CD4-positive, alpha-beta memory T cell (primary cell): ENCODE measurements at regions not wholly inside any gene's neighbourhood (a gene's known extent, or its start where the extent isn't known, plus 50 kb on each side); places are given as distances from the start of the nearest gene placed in this dataset.

Experiments
- CTCF ChIA-PET: fragments of 350-600 bp; sonication (Branson Sonifier 250); formaldehyde crosslinking; loops from one replicate; lab custom pipeline; 2021; ENCODE audit warnings: inconsistent platforms; ENCODE audit not compliant: partially characterized antibody; lab: Charles Lee
- POLR2A ChIA-PET: fragments of 350-600 bp; sonication (Branson Sonifier 250); formaldehyde crosslinking; loops from one replicate; lab custom pipeline; 2021; ENCODE audit not compliant: partially characterized antibody; lab: Charles Lee
- DNase-seq, 5 donors: peaks; one replicate each; pipeline versions ENCODE4 v3.0.0 to v3.0.0-alpha.2; 2020 to 2022; ENCODE audit warnings: mixed read lengths in 1 of 5
- H3K27ac ChIP-seq: one replicate; pipeline ENCODE4 v1.7.0; 2013; ENCODE audit warnings: low read depth, low read length
- H3K27me3 ChIP-seq: 2 replicates; pipeline ENCODE4 v1.7.0; 2013; ENCODE audit warnings: mild to moderate bottlenecking, low read length, moderate library complexity; ENCODE audit not compliant: insufficient read depth
- H3K36me3 ChIP-seq: 2 replicates; pipeline ENCODE4 v1.7.0; 2013; ENCODE audit warnings: mild to moderate bottlenecking, low read length, moderate library complexity; ENCODE audit not compliant: insufficient read depth
- H3K4me1 ChIP-seq: 2 replicates; pipeline ENCODE4 v1.7.0; 2013; ENCODE audit warnings: mild to moderate bottlenecking, low read length, moderate library complexity; ENCODE audit not compliant: insufficient read depth
- H3K4me3 ChIP-seq, 2 donors: one replicate each; pipeline ENCODE4 v1.7.0; 2013; ENCODE audit warnings: low read length in 2 of 2, mild to moderate bottlenecking in 1 of 2
- H3K9me3 ChIP-seq, 2 donors: one replicate each; pipeline ENCODE4 v1.7.0; 2013; ENCODE audit warnings: low read length in 2 of 2, control low read depth in 1 of 2; ENCODE audit not compliant: control insufficient read depth in 1 of 2
- H3K27ac Mint-ChIP-seq, 7 donors: one replicate each; pipeline ENCODE4 v1.8.0; 2020 to 2021; ENCODE audit warnings: mixed read lengths in 7 of 7, mild to moderate bottlenecking in 6 of 7, inconsistent platforms in 3 of 7, moderate library complexity in 3 of 7
- H3K27me3 Mint-ChIP-seq, 2 donors: one replicate each; pipeline ENCODE4 v1.8.0; 2020 to 2021; ENCODE audit warnings: mixed read lengths in 2 of 2
- H3K36me3 Mint-ChIP-seq, 2 donors: one replicate each; pipeline ENCODE4 v1.8.0; 2020 to 2021; ENCODE audit warnings: mixed read lengths in 2 of 2, inconsistent platforms in 1 of 2, mild to moderate bottlenecking in 1 of 2
- H3K4me1 Mint-ChIP-seq, 4 donors: one replicate each; pipeline ENCODE4 v1.8.0; 2020 to 2021; ENCODE audit warnings: mixed read lengths in 4 of 4, mild to moderate bottlenecking in 1 of 4
- H3K4me3 Mint-ChIP-seq, 8 donors: one replicate each; pipeline ENCODE4 v1.8.0; 2020 to 2021; ENCODE audit warnings: mixed read lengths in 8 of 8, mild to moderate bottlenecking in 7 of 8, moderate library complexity in 6 of 8, inconsistent platforms in 3 of 8
- H3K9me3 Mint-ChIP-seq, 8 donors: one replicate each; pipeline ENCODE4 v1.8.0; 2020 to 2021; ENCODE audit warnings: mixed read lengths in 8 of 8, mild to moderate bottlenecking in 5 of 8, inconsistent platforms in 3 of 8, moderate library complexity in 1 of 8
- intact Hi-C: fragments of 100-400 bp; cut with micrococcal nuclease; formaldehyde crosslinking; loops from one replicate; pipeline ENCODE4 v1.15.1; 2023

GRCh38 chr2:219983836-219984235, 356.4 kb downstream of the SLC4A3 start:
- no peaks in the 10 kb centered on the region for H3K36me3 ChIP-seq
- H3K9me3 Mint-ChIP-seq: peaks cover 0 to 3% (median 0%) of the 10 kb centered on the region in 8 donors
- DNase-seq: no peak
- no peaks in the 10 kb centered on the region for H3K27me3 ChIP-seq
- ChIA-PET POLR2A (no interaction called here), CTCF (no interaction called here)
- H3K4me1 Mint-ChIP-seq: no peaks in the 10 kb centered on the region
- H3K27me3 Mint-ChIP-seq: peaks cover 0 to 2% of the 10 kb centered on the region in 2 donors
- H3K27ac ChIP-seq: no peak overlapping the region
- no peaks in the 10 kb centered on the region for H3K36me3 Mint-ChIP-seq
- H3K9me3 ChIP-seq: no peaks in the 10 kb centered on the region
- peak overlapping the region in 1 of 8 donors; percentile 41 for H3K4me3 Mint-ChIP-seq
- intact Hi-C loops: no loop called here
- no peak overlapping the region for H3K4me3 ChIP-seq
- H3K4me1 ChIP-seq: no peaks in the 10 kb centered on the region
- no peak overlapping the region for H3K27ac Mint-ChIP-seq

GRCh38 chr2:219985017-219985416, 357.6 kb downstream of the SLC4A3 start:
- Histone ChIP-seq H3K4me3 (no peak overlapping the region), H3K27ac (no peak overlapping the region), H3K4me1 (no peaks in the 10 kb centered on the region), H3K36me3 (no peaks in the 10 kb centered on the region), H3K27me3 (no peaks in the 10 kb centered on the region), H3K9me3 (no peaks in the 10 kb centered on the region)
- Mint-ChIP-seq H3K4me1 (no peaks in the 10 kb centered on the region), H3K27me3 (peaks cover 0 to 2% of the 10 kb centered on the region in 2 donors), H3K9me3 (peaks cover 0 to 3% (median 0%) of the 10 kb centered on the region in 8 donors), H3K4me3 (no peak overlapping the region), H3K36me3 (no peaks in the 10 kb centered on the region), H3K27ac (no peak overlapping the region)
- ChIA-PET POLR2A (no interaction called here), CTCF (no interaction called here)
- intact Hi-C loops: no loop called here
- DNase-seq: no peak

DNA sequence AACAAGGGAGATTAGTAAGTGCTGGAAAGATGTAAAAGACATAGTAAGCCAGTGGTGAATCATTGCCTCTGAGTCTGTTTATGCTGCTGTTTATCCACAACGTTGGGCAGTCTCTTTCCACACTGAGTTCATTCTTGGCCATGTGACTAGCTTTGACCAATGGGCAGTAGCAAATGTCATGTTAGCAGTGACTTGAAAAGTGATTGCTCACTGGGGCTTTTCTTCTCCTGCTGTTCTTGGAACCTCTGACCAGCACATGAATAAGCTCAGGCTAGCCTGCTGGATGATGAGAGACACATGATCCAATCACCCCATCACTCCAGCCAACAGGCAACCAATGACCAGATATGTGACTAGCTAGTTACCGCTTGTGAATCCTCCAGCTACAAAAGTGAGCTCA, 360.4 kb downstream of the SLC4A3 start:
- ChIA-PET POLR2A (no interaction called here), CTCF (no interaction called here)
- Mint-ChIP-seq H3K4me1 (no peaks in the 10 kb centered on the region), H3K27me3 (peaks cover 1 to 2% of the 10 kb centered on the region in 2 donors), H3K27ac (no peak overlapping the region), H3K36me3 (no peaks in the 10 kb centered on the region), H3K4me3 (no peak overlapping the region), H3K9me3 (peaks cover 0 to 5% (median 0%) of the 10 kb centered on the region in 8 donors)
- Histone ChIP-seq H3K4me3 (no peak overlapping the region), H3K4me1 (no peaks in the 10 kb centered on the region), H3K27ac (no peak overlapping the region), H3K36me3 (no peaks in the 10 kb centered on the region), H3K27me3 (no peaks in the 10 kb centered on the region), H3K9me3 (no peaks in the 10 kb centered on the region)
- intact Hi-C loops: no loop called here
- DNase-seq: no peak

DNA sequence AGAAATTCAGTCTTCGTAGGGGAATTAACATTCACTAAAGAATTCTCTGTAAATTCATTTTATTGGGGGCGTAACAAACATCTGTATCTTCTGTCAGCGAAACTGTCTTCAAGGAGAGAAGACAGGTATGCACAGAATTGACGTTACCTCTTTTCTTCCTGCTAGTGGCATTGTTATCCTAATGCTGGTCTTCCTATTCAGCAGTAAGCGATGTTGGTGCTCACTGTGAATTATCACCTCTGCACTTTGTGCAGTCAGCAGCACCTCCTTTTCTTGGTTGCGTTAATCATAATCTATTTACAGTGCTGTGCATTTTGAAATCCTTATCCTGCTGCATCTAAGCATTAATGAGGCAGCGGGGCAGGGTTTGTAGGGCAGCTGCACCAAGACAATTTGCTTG, 362.3 kb downstream of the SLC4A3 start:
- no peak overlapping the region for H3K4me3 Mint-ChIP-seq
- CTCF ChIA-PET: no interaction called here
- no peak overlapping the region for H3K27ac Mint-ChIP-seq
- H3K4me3 ChIP-seq: no peak overlapping the region
- no peaks in the 10 kb centered on the region for H3K36me3 Mint-ChIP-seq
- intact Hi-C loops: no loop called here
- H3K27me3 Mint-ChIP-seq: peaks cover 0 to 1% of the 10 kb centered on the region in 2 donors
- H3K9me3 ChIP-seq: no peaks in the 10 kb centered on the region
- DNase-seq: no peak
- H3K4me1 ChIP-seq: no peaks in the 10 kb centered on the region
- no peaks in the 10 kb centered on the region for H3K27me3 ChIP-seq
- no peaks in the 10 kb centered on the region for H3K4me1 Mint-ChIP-seq
- H3K36me3 ChIP-seq: no peaks in the 10 kb centered on the region
- POLR2A ChIA-PET: no interaction called here
- peaks cover 0 to 5% (median 0%) of the 10 kb centered on the region in 8 donors for H3K9me3 Mint-ChIP-seq
- H3K27ac ChIP-seq: no peak overlapping the region

DNA sequence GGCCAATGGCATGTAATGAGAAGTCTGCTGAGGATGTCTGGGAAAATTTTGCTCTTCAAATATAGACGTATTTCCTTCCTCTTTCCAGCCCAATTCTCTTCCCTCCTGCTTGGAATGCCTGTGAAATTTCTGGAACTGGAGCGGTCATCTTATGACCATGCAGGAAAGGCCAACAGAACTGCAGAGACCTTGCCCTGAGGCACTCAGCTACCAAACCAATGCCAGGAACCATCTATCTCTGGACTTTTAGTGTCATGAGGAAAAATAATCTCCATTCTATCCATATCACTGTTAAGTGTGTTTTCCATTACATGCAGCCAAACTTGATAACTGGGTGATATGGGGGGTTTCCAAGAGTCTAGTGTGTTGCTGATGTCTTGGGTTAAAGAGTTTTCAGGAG, 363.7 kb downstream of the SLC4A3 start:
- no peak overlapping the region for H3K4me3 Mint-ChIP-seq
- intact Hi-C loops: no loop called here

GRCh38 chr2:219995399-219995798, 368.0 kb downstream of the SLC4A3 start:
- H3K27ac ChIP-seq: no peak overlapping the region
- no peaks in the 10 kb centered on the region for H3K36me3 ChIP-seq
- ChIA-PET CTCF (no interaction called here), POLR2A (no interaction called here)
- Mint-ChIP-seq H3K36me3 (no peaks in the 10 kb centered on the region), H3K4me3 (no peak overlapping the region), H3K27ac (no peak overlapping the region), H3K4me1 (no peaks in the 10 kb centered on the region), H3K9me3 (peaks cover 0 to 5% (median 0%) of the 10 kb centered on the region in 8 donors), H3K27me3 (peaks cover 2 to 3% of the 10 kb centered on the region in 2 donors)
- H3K4me1 ChIP-seq: no peaks in the 10 kb centered on the region
- no peak overlapping the region for H3K4me3 ChIP-seq
- intact Hi-C loops: no loop called here
- no peaks in the 10 kb centered on the region for H3K27me3 ChIP-seq
- no peaks in the 10 kb centered on the region for H3K9me3 ChIP-seq
- DNase-seq: no peak

More for the DNA sequence above, 363.7 kb downstream of the SLC4A3 start:
- Mint-ChIP-seq H3K27ac (no peak overlapping the region), H3K36me3 (no peaks in the 10 kb centered on the region), H3K27me3 (peaks cover 0 to 3% of the 10 kb centered on the region in 2 donors), H3K4me1 (no peaks in the 10 kb centered on the region), H3K9me3 (peaks cover 0 to 5% (median 0%) of the 10 kb centered on the region in 8 donors)
- no peak for DNase-seq
- POLR2A ChIA-PET: no interaction called here
- CTCF ChIA-PET: no interaction called here
- Histone ChIP-seq H3K27ac (no peak overlapping the region), H3K27me3 (no peaks in the 10 kb centered on the region), H3K36me3 (no peaks in the 10 kb centered on the region), H3K9me3 (no peaks in the 10 kb centered on the region), H3K4me1 (no peaks in the 10 kb centered on the region), H3K4me3 (no peak overlapping the region)

DNA sequence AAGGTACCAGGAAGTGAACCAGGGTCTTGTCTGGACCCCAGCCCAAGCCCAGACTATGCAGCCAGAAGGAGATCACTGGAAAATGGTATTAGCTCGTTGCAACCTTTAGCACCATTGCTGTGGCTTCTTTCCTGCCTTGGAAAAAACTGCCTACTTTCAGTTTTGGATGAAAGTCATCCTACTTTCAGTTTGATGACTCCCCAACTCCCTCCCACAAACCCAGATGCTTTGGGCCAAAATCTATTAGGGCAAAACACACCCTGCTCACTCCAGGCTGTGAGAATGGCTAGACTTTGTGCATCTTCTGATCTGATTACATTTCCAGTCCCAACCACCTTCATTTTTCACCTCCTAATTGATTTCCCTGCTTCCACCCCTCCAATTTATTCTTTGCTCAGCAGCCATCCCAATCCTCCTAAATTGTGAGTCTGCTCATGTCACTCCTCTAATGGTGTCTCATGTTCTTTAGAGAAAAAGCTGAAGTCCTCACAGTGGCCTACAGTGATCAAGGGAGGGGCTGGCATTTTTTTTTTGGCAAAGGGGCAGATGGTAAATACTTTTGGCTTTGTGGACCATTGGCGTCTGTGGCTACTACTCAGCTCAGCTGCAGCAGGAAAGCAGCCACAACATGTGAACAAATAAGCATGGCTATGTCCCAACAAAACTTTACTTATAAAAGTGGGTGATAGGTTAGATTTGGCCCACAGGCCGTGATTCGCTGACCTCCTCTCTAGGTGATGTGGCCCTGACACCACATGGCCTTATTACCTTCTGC, 368.7 kb downstream of the SLC4A3 start:
- no peak overlapping the region for H3K27ac Mint-ChIP-seq
- POLR2A ChIA-PET: no interaction called here
- Histone ChIP-seq H3K4me1 (no peaks in the 10 kb centered on the region), H3K27me3 (no peaks in the 10 kb centered on the region), H3K36me3 (no peaks in the 10 kb centered on the region), H3K4me3 (no peak overlapping the region), H3K9me3 (no peaks in the 10 kb centered on the region), H3K27ac (no peak overlapping the region)
- peaks cover 1 to 2% of the 10 kb centered on the region in 2 donors for H3K27me3 Mint-ChIP-seq
- DNase-seq: no peak
- no peaks in the 10 kb centered on the region for H3K4me1 Mint-ChIP-seq
- H3K9me3 Mint-ChIP-seq: peaks cover 0 to 2% (median 0%) of the 10 kb centered on the region in 8 donors
- CTCF ChIA-PET: no interaction called here
- intact Hi-C loops: no loop called here
- no peak overlapping the region for H3K4me3 Mint-ChIP-seq
- no peaks in the 10 kb centered on the region for H3K36me3 Mint-ChIP-seq
